GM12878 (cell line): ENCODE measurements at regions not wholly inside any gene's neighbourhood (a gene's known extent, or its start where the extent isn't known, plus 50 kb on each side); places are given as distances from the start of the nearest gene placed in this dataset.

ENCODE experiments used
- ATAC-seq: fragments of 200-7000 bp; cut with Tn5 transposase; 3 replicates; pipeline ENCODE4 v1.9.1; 2020; ENCODE audit warnings: mild to moderate bottlenecking, moderate library complexity
- BruUV-seq: library from RNA; stranded (reverse); fragments of 400-500 nt; replicated peaks from 2 replicates; lab custom pipeline; 2021; lab: Mats Ljungman, UMichigan
- CTCF ChIA-PET: fragments of 300-600 bp; sonication (Branson Sonifier 250); formaldehyde crosslinking; extraction: SDS; loops from one replicate; lab custom pipeline; 2021; ENCODE audit warnings: inconsistent platforms; lab: Yijun Ruan, JAX
- POLR2A ChIA-PET: fragments of 350-600 bp; formaldehyde crosslinking; extraction: SDS; loops from one replicate; lab custom pipeline; 2021; ENCODE audit warnings: inconsistent platforms; lab: Charles Lee
- RAD21 ChIA-PET: fragments of 300-600 bp; sonication (Branson Sonifier 250); formaldehyde crosslinking; loops from one replicate; lab custom pipeline; 2023; ENCODE audit warnings: antibody characterized with exemption; ENCODE audit not compliant: unreplicated experiment; lab: Charles Lee
- SMC1A ChIA-PET: fragments of 300-600 bp; sonication (Branson Sonifier 250); formaldehyde crosslinking; loops from one replicate; lab custom pipeline; 2023; ENCODE audit not compliant: unreplicated experiment, uncharacterized antibody; lab: Charles Lee
- DNase-seq: peaks from one replicate; pipeline ENCODE4 v3.0.0-alpha.2; 2011; ENCODE audit warnings: low read depth, low spot score
- FAIRE-seq: peaks from 3 replicates; lab custom pipeline; 2011; peaks lifted over from hg19 to GRCh38; lab: Jason Lieb, UNC
- H2AFZ ChIP-seq: 2 replicates; pipeline ENCODE4 v1.6.0; 2011; ENCODE audit warnings: low read depth, low read length, control low read depth; ENCODE audit not compliant: control insufficient read depth
- H3K27ac ChIP-seq: 2 replicates; pipeline ENCODE4 v1.5.1; 2011; ENCODE audit warnings: control low read depth; ENCODE audit not compliant: control insufficient read depth, insufficient read depth
- H3K27me3 ChIP-seq, 2 experiments: replicated peaks in 1 of 2; 2 replicates each; pipeline versions ENCODE4 v1.6.0 to v1.6.1; 2011; ENCODE audit warnings: low read length in 1 of 2; ENCODE audit not compliant: control insufficient read depth in 2 of 2, insufficient read depth in 2 of 2
- H3K36me3 ChIP-seq, 2 experiments: 2 replicates each; pipeline ENCODE4 v1.5.1; 2011; ENCODE audit warnings: low read length in 1 of 2; ENCODE audit not compliant: control insufficient read depth in 2 of 2, insufficient read depth in 2 of 2
- H3K4me1 ChIP-seq: 2 replicates; pipeline ENCODE4 v1.6.1; 2011; ENCODE audit warnings: mild to moderate bottlenecking, low read length, moderate library complexity, mixed read lengths; ENCODE audit not compliant: control insufficient read depth, insufficient read depth
- H3K4me2 ChIP-seq: 2 replicates; pipeline ENCODE4 v1.6.0; 2011; ENCODE audit warnings: control low read depth; ENCODE audit not compliant: control insufficient read depth, insufficient read depth
- H3K4me3 ChIP-seq: fragments of 200-600 bp; sonication (generic); 2 replicates; pipeline ENCODE4 v1.5.1; 2016
- H3K79me2 ChIP-seq: 2 replicates; pipeline ENCODE4 v1.6.0; 2011; ENCODE audit warnings: low read length; ENCODE audit not compliant: control insufficient read depth, insufficient read depth
- H3K9ac ChIP-seq: 2 replicates; pipeline ENCODE4 v1.8.0; 2011; ENCODE audit warnings: low read length, control low read depth, mixed read lengths; ENCODE audit not compliant: control insufficient read depth, insufficient read depth
- H3K9me3 ChIP-seq: replicated peaks from 3 replicates; pipeline ENCODE4 v1.5.1; 2011; ENCODE audit warnings: mild to moderate bottlenecking, low read length; ENCODE audit not compliant: control insufficient read depth, insufficient read depth
- H4K20me1 ChIP-seq: 2 replicates; pipeline ENCODE4 v1.6.0; 2011; ENCODE audit not compliant: control insufficient read depth, insufficient read depth
- ESRRA ChIP-seq: IDR thresholded peaks from 2 replicates; pipeline ENCODE4 v1.6.1; 2012; ENCODE audit warnings: mild to moderate bottlenecking, low read length, improper control_type of control experiment
- HDGF ChIP-seq: fragments of 450-650 bp; IDR thresholded peaks from 2 replicates; pipeline ENCODE4 v1.6.1; 2016; ENCODE audit warnings: antibody characterized with exemption
- TCF3 ChIP-seq: IDR thresholded peaks from 2 replicates; pipeline ENCODE4 v1.6.1; 2012; ENCODE audit warnings: low read depth, mild to moderate bottlenecking, low read length, borderline replicate concordance; ENCODE audit not compliant: insufficient read depth
- USF1 ChIP-seq: IDR thresholded peaks from 2 replicates; pipeline ENCODE4 v1.6.1; 2011; ENCODE audit warnings: borderline replicate concordance, low read depth, mild to moderate bottlenecking, moderate library complexity, mixed read lengths, low read length; ENCODE audit not compliant: insufficient read depth; ENCODE audit errors: extremely low read length
- USF2 ChIP-seq: IDR thresholded peaks from 2 replicates; pipeline ENCODE4 v1.6.1; 2011; ENCODE audit warnings: low read depth, low read length, improper control_type of control experiment, borderline replicate concordance
- YY1 ChIP-seq: IDR thresholded peaks from 2 replicates; pipeline ENCODE4 v1.6.1; 2011; ENCODE audit warnings: low read depth, mild to moderate bottlenecking, low read length
- WGBS: methylation state at CpG from one replicate; pipeline ENCODE4 v1.1.6; 2016; ENCODE audit warnings: low lambda C conversion rate; ENCODE audit not compliant: insufficient replicate concordance, insufficient coverage; ENCODE audit errors: missing lambda C conversion rate; 5-methylcytosine and 5-hydroxymethylcytosine counted together
- in situ Hi-C: fragments of 300-500 bp; cut with MboI; formaldehyde crosslinking; loops from 9 replicates; pipeline ENCODE4 v1.14.3; 2018; ENCODE audit warnings: mixed read lengths
- intact Hi-C: fragments of 100-400 bp; cut with micrococcal nuclease; formaldehyde crosslinking; loops from one replicate; pipeline ENCODE4 v1.14.2; 2022; ENCODE audit not compliant: unreplicated experiment

GRCh38 chr2:46849046-46849715 lies 66.4 kb downstream of the MCFD2 start:
- Histone ChIP-seq H3K4me2 (no peak overlapping the region), H3K9me3 (no peaks in the 10 kb centered on the region), H2AFZ (no peak overlapping the region), H3K4me3 (no peak overlapping the region), H3K27ac (no peak overlapping the region), H4K20me1 (no peaks in the 10 kb centered on the region), H3K79me2 (no peaks in the 10 kb centered on the region), H3K9ac (no peak overlapping the region), H3K36me3 (no peaks in the 10 kb centered on the region), H3K4me1 (no peaks in the 10 kb centered on the region), H3K27me3 (peaks cover 0 to 5% of the 10 kb centered on the region in 2 experiments)
- no peak for FAIRE-seq
- no peak for ATAC-seq
- intact Hi-C loops: no loop called here
- ChIA-PET CTCF (interaction anchor here (1.8 kb wide), 1 partner anchor 9 kb away, joined by 4 read pairs; no protein-coding TSS in a partner anchor), RAD21 (no interaction called here), SMC1A (no interaction called here), POLR2A (no interaction called here)
- 39% methylated on average over 7 of the region's 7 CpGs for WGBS
- no TSS peak for BruUV-seq
- DNase-seq: no peak
- in situ Hi-C loops: no loop called here
- TF ChIP-seq TCF3 (no peak), USF1 (no peak), ESRRA (no peak), USF2 (no peak), YY1 (no peak), HDGF (no peak)
